Motor neuron (in vitro differentiated cells): ENCODE measurements at regions not wholly inside any gene's neighbourhood (a gene's known extent, or its start where the extent isn't known, plus 50 kb on each side); places are given as distances from the start of the nearest gene placed in this dataset.

ENCODE experiments used
- ATAC-seq, 8 experiments: fragments of 200-7000 bp; cut with Tn5 transposase; replicated peaks in 6 of 8; 2 replicates each; pipeline ENCODE4 v1.8.0; 2021; ENCODE audit warnings: mild to moderate bottlenecking in 8 of 8, moderate library complexity in 8 of 8
- H3K27ac ChIP-seq, 2 donors: fragments of 250-450 bp; sonication (Bioruptor Pico); 2 replicates each; pipeline ENCODE4 v1.9.0; 2021; ENCODE audit warnings: antibody characterized with exemption in 2 of 2, mild to moderate bottlenecking in 2 of 2, moderate library complexity in 1 of 2
- H3K4me1 ChIP-seq, 2 donors: fragments of 250-450 bp; sonication (Bioruptor Pico); replicated peaks in 1 of 2; 2 replicates each; pipeline ENCODE4 v1.6.1; 2021; ENCODE audit warnings: antibody characterized with exemption in 2 of 2, mild to moderate bottlenecking in 2 of 2, moderate library complexity in 1 of 2
- H3K4me3 ChIP-seq, 5 donors: fragments of 250-450 bp; sonication (Bioruptor Pico); 2 replicates each; pipeline ENCODE4 v1.9.0; 2021; ENCODE audit warnings: antibody characterized with exemption in 5 of 5, mild to moderate bottlenecking in 5 of 5, moderate library complexity in 4 of 5
- WGBS, 10 experiments: fragments of 450-650 bp; shearing (Covaris generic); methylation state at CpG; one replicate each; pipeline ENCODE4 v1.0.0; 2022; 5-methylcytosine and 5-hydroxymethylcytosine counted together
- in situ Hi-C, 9 experiments: fragments of 400-800 bp; cut with MboI; loops; one replicate each; pipeline ENCODE4 v1.15.0; 2021; ENCODE audit warnings: low sequenced_read_pairs in 9 of 9, low pct_unique_long_range_greater_than_20kb in 2 of 9; ENCODE audit not compliant: unreplicated experiment in 9 of 9

DNA sequence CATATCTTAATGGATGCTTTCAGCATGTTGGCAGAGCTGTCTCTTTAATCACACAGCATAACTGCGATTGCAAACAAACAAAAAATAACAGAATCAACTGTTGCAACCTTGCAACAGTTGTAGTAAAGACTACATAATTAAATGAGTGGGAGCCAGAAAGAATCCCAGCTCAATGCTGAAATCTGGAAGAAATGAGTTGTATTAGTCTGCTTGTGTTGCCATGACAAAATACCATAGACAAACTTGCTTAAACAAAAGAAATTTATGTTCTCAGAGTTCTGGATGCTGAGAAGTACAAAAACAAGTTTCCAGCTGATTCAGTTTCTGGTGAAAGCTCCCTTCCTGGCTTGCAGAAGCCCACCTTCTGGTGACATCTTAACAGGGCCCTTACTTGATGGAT is 260.9 kb upstream of the TUSC1 start:
- peak in 1 of 8 experiments; percentile 45 for ATAC-seq
- in situ Hi-C loops = no loop called here
- Histone ChIP-seq H3K27ac (no peak overlapping the region), H3K4me3 (no peak overlapping the region), H3K4me1 (no peaks in the 10 kb centered on the region)
- 0 to 100% (median 51%) methylated on average over 1 of the region's 1 CpG; no CpG with 5 or more reads in 2 of the 10 experiments for WGBS, 10 experiments

DNA sequence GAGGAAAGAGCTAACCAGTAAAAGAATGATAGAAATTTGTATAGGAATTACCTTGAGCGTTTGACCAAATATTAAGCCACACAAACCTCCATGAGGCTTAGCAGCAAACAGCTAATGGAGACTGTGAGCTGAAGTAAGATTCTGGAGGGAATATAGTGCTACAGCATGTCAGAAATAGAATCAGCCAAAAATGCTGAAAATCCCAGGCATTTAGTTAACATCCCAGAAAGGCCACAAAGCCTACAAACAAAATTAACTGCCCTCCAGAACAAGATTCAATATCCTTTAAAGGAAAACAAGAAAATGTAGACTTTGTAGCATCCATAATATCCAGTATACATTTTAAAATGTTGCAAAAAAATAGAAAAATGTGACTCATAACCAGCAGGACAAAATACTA is 257.8 kb upstream of the TUSC1 start:
- no peak overlapping the region for H3K4me3 ChIP-seq
- in situ Hi-C loops = no loop called here
- no peak overlapping the region for H3K27ac ChIP-seq
- H3K4me1 ChIP-seq = no peaks in the 10 kb centered on the region
- 0 to 79% (median 18%) methylated on average over 1 of the region's 1 CpG; no CpG with 5 or more reads in 6 of the 10 experiments for WGBS, 10 experiments
- no peak for ATAC-seq

DNA sequence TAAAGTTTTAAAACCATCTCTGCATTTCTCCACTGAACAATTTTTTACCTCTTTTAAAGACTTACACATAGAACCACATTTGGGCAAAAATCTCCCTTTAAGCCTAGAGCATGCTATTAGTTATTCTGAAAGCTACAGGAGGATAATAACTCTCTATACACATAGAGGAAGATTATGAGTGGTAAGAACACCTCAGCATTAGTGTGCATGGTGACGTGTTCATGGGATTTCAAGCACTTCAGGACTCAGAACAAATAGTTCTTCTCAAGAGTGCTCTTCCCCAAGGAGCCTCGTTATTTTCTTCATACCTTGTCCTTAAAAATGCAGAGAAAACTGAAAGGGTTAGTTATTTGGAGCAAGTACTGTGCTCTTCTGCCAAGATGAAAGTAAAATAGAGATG is 256.9 kb upstream of the TUSC1 start:
- in situ Hi-C loops = no loop called here
- no peak overlapping the region for H3K4me3 ChIP-seq
- no peak for ATAC-seq
- no peaks in the 10 kb centered on the region for H3K4me1 ChIP-seq
- WGBS, 10 experiments = 0 to 100% (median 72%) methylated on average over 1 to 2 of the region's 2 CpGs; no CpG with 5 or more reads in 2 of the 10 experiments
- no peak overlapping the region for H3K27ac ChIP-seq

DNA sequence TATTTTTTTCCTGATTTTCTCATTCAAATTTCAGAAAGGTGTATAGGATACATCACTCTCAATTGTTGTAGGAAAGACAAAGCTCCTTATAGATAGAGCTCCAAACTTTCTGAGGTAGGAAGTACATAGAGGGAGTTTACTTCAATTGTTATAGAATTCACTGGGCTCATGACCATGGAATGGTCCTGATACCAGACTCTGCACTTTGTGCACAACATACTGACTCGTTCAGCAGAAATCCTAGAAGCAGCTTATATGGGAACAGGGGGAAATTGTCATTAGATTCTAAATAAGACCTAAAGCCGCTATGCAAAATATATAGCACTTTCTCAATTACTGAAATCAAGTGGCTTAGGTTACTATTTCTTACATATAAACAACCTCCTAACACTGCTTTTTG is 240.5 kb upstream of the TUSC1 start:
- H3K4me3 ChIP-seq = no peak overlapping the region
- no peak overlapping the region for H3K27ac ChIP-seq
- in situ Hi-C loops = no loop called here
- WGBS, 10 experiments = 10 to 100% (median 68%) methylated on average over 1 to 2 of the region's 2 CpGs
- ATAC-seq = no peak
- H3K4me1 ChIP-seq = no peaks in the 10 kb centered on the region

DNA sequence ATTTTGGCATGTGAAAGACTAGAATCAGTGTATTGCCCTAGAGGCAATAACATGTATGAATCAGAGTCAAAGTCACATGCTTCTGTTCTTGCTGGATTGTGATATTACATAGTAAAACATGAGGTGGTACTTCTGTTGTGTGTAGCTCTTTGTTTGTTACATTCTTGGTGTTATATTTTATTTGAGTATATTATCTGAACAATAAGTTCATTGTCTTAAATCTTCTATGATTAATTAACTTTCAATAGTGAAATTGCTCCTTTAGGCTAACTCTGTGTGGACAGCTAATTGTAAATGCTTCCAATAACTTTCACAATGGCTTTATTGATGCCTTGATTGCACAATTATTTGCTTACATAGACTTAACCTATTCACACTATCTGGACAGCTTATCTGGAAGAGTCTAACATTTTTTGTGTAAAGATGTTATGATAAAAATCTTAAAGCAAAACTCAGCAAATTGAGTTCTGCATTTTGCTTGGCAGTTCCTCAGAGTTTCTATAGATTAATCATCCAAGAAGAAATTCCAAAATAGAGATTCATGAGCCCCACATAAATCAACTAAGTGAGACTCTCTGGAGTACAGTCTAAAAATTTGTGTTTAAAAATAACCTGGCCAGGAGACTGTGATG is 239.6 kb upstream of the TUSC1 start:
- in situ Hi-C loops = no loop called here
- no peak overlapping the region for H3K4me3 ChIP-seq
- H3K4me1 ChIP-seq = no peaks in the 10 kb centered on the region
- peak in 1 of 8 experiments; percentile 52 for ATAC-seq
- no peak overlapping the region for H3K27ac ChIP-seq

DNA sequence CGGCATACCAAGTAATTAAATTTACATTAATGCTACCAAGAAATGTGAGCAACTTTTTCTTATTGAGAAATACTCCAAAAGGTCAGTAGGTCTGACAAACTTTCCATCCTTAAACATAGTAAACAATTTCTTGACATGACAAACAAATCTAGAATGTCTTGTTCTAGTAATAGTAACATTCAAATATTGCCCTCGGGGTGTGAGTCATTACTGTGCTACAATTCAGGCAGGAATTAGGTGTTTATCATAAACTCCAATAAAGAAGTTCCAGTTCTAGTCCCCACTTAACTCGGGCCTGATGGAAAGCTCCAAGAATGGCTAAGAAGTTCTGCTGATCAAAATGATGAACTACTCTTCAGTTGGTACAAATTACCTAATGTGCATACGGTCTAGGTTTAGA is 235.6 kb upstream of the TUSC1 start:
- no peak overlapping the region for H3K27ac ChIP-seq
- no peaks in the 10 kb centered on the region for H3K4me1 ChIP-seq
- no peak for ATAC-seq
- in situ Hi-C loops = no loop called here
- H3K4me3 ChIP-seq = no peak overlapping the region
- 33 to 100% (median 75%) methylated on average over 1 to 4 of the region's 4 CpGs; no CpG with 5 or more reads in 1 of the 10 experiments for WGBS, 10 experiments

DNA sequence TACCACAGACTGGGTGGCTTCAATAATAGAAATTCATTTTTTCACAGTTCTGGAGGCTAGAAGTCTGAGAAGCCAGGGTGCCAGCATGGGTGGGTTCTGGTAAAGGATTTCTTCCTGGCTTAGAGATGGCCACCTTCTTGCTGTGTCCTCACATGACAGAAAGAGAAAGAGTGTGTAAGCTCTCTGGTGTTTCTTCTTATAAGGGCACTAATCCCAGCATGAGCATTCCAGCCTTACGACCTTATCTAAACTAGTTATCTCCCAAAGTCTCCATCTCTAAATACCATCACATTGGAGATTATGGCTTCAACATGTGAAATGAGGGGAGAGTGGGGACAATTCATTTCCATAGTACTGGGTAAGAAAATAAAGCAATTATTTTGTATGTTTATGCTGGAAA is 226.5 kb upstream of the TUSC1 start:
- Histone ChIP-seq H3K4me3 (no peak overlapping the region), H3K4me1 (no peaks in the 10 kb centered on the region), H3K27ac (no peak overlapping the region)
- ATAC-seq = no peak
- WGBS, 10 experiments = 40 to 100% (median 80%) methylated on average over 1 of the region's 1 CpG; no CpG with 5 or more reads in 5 of the 10 experiments
- in situ Hi-C loops = no loop called here

DNA sequence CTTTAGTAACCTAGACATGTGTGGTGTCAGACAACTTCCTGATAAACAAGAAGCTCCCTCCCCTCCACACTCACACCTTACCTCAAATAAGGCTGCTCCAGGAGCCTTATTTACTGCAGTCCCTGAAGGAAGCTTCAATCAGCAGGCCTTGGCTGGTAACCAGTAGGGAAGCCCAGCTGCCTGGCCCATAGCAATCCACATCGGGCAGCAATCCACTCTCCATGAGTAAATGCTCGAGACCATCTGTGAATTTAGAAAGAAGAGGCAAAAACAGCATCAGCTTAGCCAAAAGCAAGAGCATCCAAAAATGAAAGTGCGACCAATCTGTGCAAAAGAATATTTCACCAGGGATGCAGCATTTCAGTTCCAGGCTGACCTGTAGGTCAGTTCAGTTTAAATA is 213.3 kb upstream of the TUSC1 start:
- in situ Hi-C loops = no loop called here
- 0 to 100% (median 47%) methylated on average over 1 to 3 of the region's 3 CpGs; no CpG with 5 or more reads in 4 of the 10 experiments for WGBS, 10 experiments
- peaks cover 0 to 4% of the 10 kb centered on the region in 2 donors for H3K4me1 ChIP-seq
- no peak overlapping the region for H3K27ac ChIP-seq
- no peak overlapping the region for H3K4me3 ChIP-seq
- ATAC-seq = no peak

DNA sequence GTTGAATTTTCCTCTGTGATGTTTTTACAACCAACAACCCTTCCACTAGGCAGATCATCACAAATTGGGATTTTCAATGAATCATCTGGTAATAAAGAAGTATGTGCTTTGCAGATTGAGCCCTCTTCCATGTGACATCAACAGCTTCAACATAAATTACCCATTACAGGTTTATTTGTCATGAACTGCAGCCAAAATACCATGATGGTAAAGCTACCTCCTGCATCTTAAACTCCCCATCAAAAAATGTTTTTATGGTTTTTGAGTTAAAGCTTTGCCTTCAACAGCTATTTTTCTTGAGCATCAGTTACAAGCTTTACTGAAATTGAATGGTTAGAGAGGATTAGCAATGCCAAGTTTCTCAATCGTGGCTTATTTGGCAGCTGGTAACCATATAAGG is 211.4 kb upstream of the TUSC1 start:
- Histone ChIP-seq H3K27ac (no peak overlapping the region), H3K4me3 (no peak overlapping the region), H3K4me1 (peaks cover 0 to 4% of the 10 kb centered on the region in 2 donors)
- in situ Hi-C loops = no loop called here
- peak in 2 of 8 experiments; percentile 9 to 50 for ATAC-seq
- WGBS, 10 experiments = 0 to 91% (median 62%) methylated on average over 1 of the region's 1 CpG; no CpG with 5 or more reads in 2 of the 10 experiments

DNA sequence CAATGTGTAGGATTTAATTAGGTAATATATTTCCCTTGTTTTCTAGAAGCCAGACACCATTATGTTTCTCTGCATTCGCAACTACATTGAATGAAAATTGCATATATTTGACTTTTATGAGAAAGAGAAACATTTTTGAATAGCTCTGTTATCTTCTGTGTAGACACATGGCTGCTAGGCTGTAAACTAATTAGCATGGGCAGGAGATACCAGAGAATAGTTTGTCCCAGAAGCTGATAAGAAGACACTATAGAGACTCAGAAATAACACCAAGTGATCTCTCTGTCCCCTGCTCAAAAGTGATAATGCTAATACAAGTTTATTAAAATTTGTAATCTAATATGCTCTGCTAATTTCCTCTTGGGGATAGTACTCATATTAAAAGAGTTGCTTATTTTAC is 198.0 kb upstream of the TUSC1 start:
- WGBS, 10 experiments = 11 to 100% (median 100%) methylated on average over 1 of the region's 1 CpG; no CpG with 5 or more reads in 3 of the 10 experiments

DNA sequence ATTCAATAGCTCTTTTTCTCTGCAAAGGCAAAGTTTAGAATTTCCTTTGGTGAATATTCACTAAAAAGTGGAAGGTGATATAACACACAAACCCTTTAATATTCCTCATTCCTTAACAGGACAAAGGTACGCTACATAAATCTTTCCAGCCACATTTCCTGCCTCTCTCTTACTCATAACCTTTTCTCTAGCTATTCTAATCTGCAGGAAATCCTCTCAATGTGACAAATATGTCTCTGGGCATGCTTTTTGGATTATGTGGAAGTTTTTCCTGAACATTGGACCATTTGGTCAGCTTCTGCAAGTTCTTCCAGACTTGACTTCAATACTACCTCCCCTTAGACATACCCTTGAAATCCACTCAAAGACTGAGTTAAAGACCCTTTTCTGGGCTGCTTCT is 186.3 kb upstream of the TUSC1 start:
- in situ Hi-C loops = no loop called here
- no peak for ATAC-seq
- 17 to 100% (median 40%) methylated on average over 1 of the region's 1 CpG; no CpG with 5 or more reads in 3 of the 10 experiments for WGBS, 10 experiments

More for the DNA sequence above, 198.0 kb upstream of the TUSC1 start:
- Histone ChIP-seq H3K4me1 (no peaks in the 10 kb centered on the region), H3K27ac (no peak overlapping the region), H3K4me3 (no peak overlapping the region)
- in situ Hi-C loops = no loop called here
- ATAC-seq = no peak

DNA sequence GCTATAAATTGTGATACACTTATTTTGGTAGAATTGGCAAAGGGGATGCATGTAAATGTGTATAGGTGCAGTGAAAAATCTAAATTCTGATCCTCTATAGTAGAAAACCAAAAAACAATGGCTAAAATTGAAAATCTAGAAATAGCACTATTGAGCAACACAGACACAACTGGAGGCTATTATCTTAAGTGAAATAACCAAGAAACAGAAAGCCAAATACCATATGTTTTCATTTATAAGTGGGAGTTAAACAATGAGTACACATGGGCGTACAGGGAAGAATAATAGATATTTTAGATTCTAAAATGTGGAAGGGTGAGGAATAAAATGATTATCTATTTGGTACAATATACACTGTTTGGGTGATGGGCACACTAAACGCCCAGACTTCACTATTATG is 183.2 kb upstream of the TUSC1 start:
- ATAC-seq = no peak
- H3K4me1 ChIP-seq = no peaks in the 10 kb centered on the region
- WGBS, 10 experiments = 0 to 100% (median 86%) methylated on average over 1 to 2 of the region's 2 CpGs; no CpG with 5 or more reads in 1 of the 10 experiments
- H3K4me3 ChIP-seq = no peak overlapping the region
- H3K27ac ChIP-seq = no peak overlapping the region
- in situ Hi-C loops = no loop called here

More for the DNA sequence above, 186.3 kb upstream of the TUSC1 start:
- Histone ChIP-seq H3K4me3 (no peak overlapping the region), H3K4me1 (no peaks in the 10 kb centered on the region), H3K27ac (no peak overlapping the region)

DNA sequence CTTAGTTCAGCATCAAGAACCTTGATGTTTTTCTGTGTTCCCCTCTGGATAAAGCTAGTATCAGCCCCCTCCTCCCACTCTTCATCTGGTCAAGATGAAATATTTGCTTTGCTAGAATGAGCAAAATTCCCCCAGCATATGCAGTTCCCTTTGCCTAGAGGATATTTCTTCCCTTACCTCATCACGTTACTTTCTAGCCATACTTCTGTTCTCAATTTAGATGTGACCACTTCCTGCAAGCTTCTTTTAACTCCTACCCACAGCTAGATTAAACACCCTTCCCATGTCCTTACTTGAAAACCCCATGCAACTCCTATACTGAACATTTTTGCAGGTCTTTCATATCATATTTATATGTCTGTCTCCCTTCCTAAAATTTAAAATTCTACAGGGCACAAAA is 178.9 kb upstream of the TUSC1 start:
- ATAC-seq = no peak
- no peak overlapping the region for H3K27ac ChIP-seq
- H3K4me3 ChIP-seq = no peak overlapping the region
- in situ Hi-C loops = no loop called here
- WGBS, 10 experiments = 0 to 100% (median 0%) methylated on average over 1 of the region's 1 CpG; no CpG with 5 or more reads in 4 of the 10 experiments
- H3K4me1 ChIP-seq = no peaks in the 10 kb centered on the region

DNA sequence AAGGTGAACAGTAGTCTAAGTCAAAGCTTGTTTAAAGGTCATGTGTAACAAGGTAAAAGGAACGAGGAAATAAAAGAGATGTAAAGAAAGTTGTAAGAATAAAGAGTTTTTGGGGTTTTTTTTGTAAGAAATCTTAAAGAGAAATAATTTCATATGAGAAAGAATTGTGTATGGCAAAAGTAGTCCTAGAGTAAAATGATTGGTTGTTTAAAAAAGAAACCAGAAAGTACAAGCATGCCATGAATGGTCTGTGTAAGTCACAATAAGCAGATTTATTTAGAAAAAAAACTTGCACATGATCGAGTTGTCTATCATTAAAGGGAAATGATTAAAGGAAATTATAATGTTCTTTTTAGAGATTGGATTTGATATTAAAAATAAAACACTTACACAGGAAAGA is 172.6 kb upstream of the TUSC1 start:
- no peak for ATAC-seq
- in situ Hi-C loops = no loop called here
- H3K27ac ChIP-seq = no peak overlapping the region
- no peaks in the 10 kb centered on the region for H3K4me1 ChIP-seq
- 0 to 93% (median 57%) methylated on average over 2 of the region's 2 CpGs for WGBS, 10 experiments
- no peak overlapping the region for H3K4me3 ChIP-seq
